Neutrophil (primary cell): ENCODE measurements at regions not wholly inside any gene's neighbourhood (a gene's known extent, or its start where the extent isn't known, plus 50 kb on each side); places are given as distances from the start of the nearest gene placed in this dataset.

Experiments
- H3K27ac ChIP-seq: fragments of 200-600 bp; sonication (generic); 2 replicates; pipeline ENCODE4 v1.5.1; 2016; ENCODE audit warnings: mild to moderate bottlenecking, moderate library complexity
- H3K27me3 ChIP-seq: fragments of 200-600 bp; sonication (generic); 2 replicates; pipeline ENCODE4 v1.6.0; 2016; ENCODE audit warnings: mild to moderate bottlenecking
- H3K36me3 ChIP-seq: fragments of 200-600 bp; sonication (generic); 2 replicates; pipeline ENCODE4 v1.5.1; 2017
- H3K4me1 ChIP-seq, 2 experiments: fragments of 200-600 bp in 1 of 2; sonication (generic) in 1 of 2; 1 replicate in 1 of 2; 2 replicates in 1 of 2; pipeline versions ENCODE4 v1.5.1 to v1.6.1; 2013 to 2016; ENCODE audit warnings: low read depth in 1 of 2, low read length in 1 of 2, mild to moderate bottlenecking in 1 of 2, moderate library complexity in 1 of 2; ENCODE audit not compliant: control insufficient read depth in 1 of 2, insufficient read depth in 1 of 2
- H3K4me3 ChIP-seq, 2 experiments: fragments of 200-600 bp in 1 of 2; sonication (generic) in 1 of 2; 1 replicate in 1 of 2; 2 replicates in 1 of 2; pipeline ENCODE4 v1.5.1; 2013 to 2016; ENCODE audit warnings: low read depth in 1 of 2, low read length in 1 of 2, mild to moderate bottlenecking in 1 of 2, moderate library complexity in 1 of 2
- H3K9me3 ChIP-seq: fragments of 200-600 bp; sonication (generic); 2 replicates; pipeline ENCODE4 v1.5.1; 2016
- TF ChIP-seq, protein P1 (sequence below): fragments of 200-600 bp; sonication (generic); IDR thresholded peaks from 2 replicates; pipeline ENCODE4 v1.5.1; 2016; ENCODE audit warnings: antibody characterized with exemption

DNA sequence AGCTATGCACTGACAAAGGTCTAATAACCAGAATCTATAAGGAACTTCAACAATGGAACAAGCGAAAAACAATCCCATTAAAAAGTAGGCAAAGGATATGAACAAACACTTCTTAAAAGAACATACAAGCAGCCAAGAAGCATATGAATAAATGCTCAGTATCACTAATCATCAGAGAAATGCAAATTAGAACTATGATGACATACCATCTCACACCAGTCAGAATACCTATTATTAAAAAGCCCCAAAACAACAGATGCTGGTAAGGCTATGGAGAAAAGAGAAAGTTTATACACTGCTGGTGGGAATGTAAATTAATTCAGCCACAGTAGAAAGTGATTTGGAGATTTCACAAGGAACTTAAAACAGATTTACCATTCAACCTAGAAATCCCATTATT, 211.8 kb downstream of the EDN1 start:
- TF ChIP-seq, protein P1, sequence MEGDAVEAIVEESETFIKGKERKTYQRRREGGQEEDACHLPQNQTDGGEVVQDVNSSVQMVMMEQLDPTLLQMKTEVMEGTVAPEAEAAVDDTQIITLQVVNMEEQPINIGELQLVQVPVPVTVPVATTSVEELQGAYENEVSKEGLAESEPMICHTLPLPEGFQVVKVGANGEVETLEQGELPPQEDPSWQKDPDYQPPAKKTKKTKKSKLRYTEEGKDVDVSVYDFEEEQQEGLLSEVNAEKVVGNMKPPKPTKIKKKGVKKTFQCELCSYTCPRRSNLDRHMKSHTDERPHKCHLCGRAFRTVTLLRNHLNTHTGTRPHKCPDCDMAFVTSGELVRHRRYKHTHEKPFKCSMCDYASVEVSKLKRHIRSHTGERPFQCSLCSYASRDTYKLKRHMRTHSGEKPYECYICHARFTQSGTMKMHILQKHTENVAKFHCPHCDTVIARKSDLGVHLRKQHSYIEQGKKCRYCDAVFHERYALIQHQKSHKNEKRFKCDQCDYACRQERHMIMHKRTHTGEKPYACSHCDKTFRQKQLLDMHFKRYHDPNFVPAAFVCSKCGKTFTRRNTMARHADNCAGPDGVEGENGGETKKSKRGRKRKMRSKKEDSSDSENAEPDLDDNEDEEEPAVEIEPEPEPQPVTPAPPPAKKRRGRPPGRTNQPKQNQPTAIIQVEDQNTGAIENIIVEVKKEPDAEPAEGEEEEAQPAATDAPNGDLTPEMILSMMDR, result no peak
- H3K27ac ChIP-seq, result no peak overlapping the region

DNA sequence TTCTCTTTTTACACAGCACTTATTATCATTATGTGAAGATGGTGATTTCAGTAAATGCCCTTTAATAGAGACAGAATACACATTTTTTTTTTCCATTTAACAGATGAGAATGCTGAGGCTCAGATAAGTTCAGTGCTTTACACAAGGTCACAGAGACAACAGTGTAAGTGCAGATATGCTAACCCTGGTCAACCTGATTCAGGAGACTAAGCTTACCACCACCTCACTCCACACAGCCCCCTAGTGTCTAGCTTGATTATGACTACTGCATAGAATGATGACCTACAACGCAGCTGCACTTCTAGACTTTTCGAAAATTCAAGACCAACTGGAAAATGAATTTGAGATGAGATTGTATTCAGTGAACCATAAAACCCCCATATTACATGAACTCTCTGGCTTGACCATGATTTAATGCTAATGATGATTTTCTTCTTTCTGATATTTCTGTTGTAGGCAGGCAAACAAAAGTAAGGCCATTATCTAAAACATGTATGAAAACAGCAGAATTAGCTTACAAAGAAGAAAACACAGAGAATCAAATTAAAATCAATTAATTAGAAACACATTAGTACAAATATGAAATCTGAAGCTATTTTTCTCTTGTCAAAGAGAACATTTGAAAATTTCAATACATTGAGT, 212.1 kb upstream of the PHACTR1 start:
- H3K27ac ChIP-seq, result no peak overlapping the region

More for the DNA sequence above, 211.8 kb downstream of the EDN1 start:
- H3K4me3 ChIP-seq, result no peak overlapping the region
- no peaks in the 10 kb centered on the region for H3K36me3 ChIP-seq
- H3K4me1 ChIP-seq, result no peaks in the 10 kb centered on the region
- no peaks in the 10 kb centered on the region for H3K27me3 ChIP-seq
- no peaks in the 10 kb centered on the region for H3K9me3 ChIP-seq

DNA sequence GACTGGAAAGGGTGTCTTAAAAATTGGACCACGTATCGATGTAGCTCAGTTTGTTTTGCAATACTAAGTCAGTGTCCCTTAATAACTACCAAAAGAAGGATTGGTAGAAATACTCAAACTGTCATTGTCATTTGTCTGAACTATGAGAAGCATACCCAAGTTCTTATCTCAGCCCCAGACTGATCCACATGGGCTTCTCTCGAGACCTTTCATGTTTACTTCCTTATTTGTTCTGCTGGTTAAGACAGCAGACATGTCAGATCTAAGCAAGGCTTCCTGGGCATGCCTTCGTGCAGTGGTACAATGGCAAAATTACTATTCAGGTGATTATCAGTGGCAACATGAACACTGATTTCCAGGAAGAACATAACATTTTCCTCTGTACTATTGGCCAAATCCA, 211.1 kb upstream of the PHACTR1 start:
- Histone ChIP-seq H3K4me1 (no peaks in the 10 kb centered on the region), H3K36me3 (no peaks in the 10 kb centered on the region), H3K9me3 (no peaks in the 10 kb centered on the region), H3K4me3 (no peak overlapping the region), H3K27ac (no peak overlapping the region), H3K27me3 (no peaks in the 10 kb centered on the region)
- TF ChIP-seq, protein P1, result no peak

More for the DNA sequence above, 212.1 kb upstream of the PHACTR1 start:
- H3K9me3 ChIP-seq, result no peaks in the 10 kb centered on the region
- H3K4me1 ChIP-seq, result no peaks in the 10 kb centered on the region
- H3K36me3 ChIP-seq, result no peaks in the 10 kb centered on the region
- TF ChIP-seq, protein P1, result no peak
- H3K4me3 ChIP-seq, result no peak overlapping the region
- H3K27me3 ChIP-seq, result no peaks in the 10 kb centered on the region

DNA sequence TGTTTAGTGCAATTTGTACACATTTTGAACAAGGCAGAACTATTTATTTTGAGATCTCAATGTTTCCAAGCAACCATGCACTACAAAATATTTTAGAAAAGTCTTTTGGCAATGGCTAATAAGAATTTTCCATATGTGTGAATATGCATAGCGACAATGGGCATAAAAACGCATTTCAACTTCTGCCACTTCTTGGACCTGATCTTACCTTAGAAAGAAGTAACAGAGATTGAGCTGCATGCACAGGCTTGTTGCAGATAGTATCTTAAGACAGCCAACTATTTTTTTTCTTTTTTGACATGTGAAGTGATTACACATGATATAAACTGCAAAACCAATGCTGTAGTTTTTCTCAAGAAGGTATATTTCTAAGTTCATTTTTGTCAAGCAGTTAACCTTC, 210.4 kb upstream of the PHACTR1 start:
- TF ChIP-seq, protein P1, result no peak
- H3K4me1 ChIP-seq, result no peaks in the 10 kb centered on the region
- H3K27me3 ChIP-seq, result no peaks in the 10 kb centered on the region
- no peak overlapping the region for H3K27ac ChIP-seq
- no peak overlapping the region for H3K4me3 ChIP-seq
- H3K36me3 ChIP-seq, result no peaks in the 10 kb centered on the region
- no peaks in the 10 kb centered on the region for H3K9me3 ChIP-seq

DNA sequence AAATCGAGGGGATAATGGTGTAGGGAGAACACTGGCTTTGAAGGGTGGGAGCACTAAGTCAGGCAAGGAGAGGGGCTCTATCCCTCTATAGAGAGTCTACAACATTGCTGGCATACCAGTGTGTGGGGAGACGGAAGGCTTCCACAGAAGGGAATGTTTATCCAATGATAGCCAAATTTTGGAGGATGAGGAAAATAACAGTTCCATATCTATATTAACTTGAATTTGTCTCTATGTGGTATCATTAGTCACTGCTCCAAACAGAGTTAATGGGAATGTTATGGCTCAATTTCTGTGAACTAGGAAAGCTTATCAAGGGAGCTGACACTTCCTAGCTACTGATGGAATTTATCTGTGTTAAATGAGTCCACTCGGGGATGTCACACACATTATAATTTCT, 208.9 kb upstream of the PHACTR1 start:
- Histone ChIP-seq H3K36me3 (no peaks in the 10 kb centered on the region), H3K4me1 (no peaks in the 10 kb centered on the region), H3K4me3 (no peak overlapping the region), H3K9me3 (no peaks in the 10 kb centered on the region), H3K27me3 (no peaks in the 10 kb centered on the region), H3K27ac (no peak overlapping the region)
- TF ChIP-seq, protein P1, result no peak
